KMS-11 (cell line): ENCODE measurements at regions not wholly inside any gene's neighbourhood (a gene's known extent, or its start where the extent isn't known, plus 50 kb on each side); places are given as distances from the start of the nearest gene placed in this dataset.

Experiments used
- H2AFZ ChIP-seq: fragments of 200-600 bp; sonication (generic); 2 replicates; pipeline ENCODE4 v1.6.1; 2016; ENCODE audit warnings: antibody characterized with exemption, mixed run types, low read depth
- H3K27ac ChIP-seq: fragments of 200-600 bp; sonication (generic); 2 replicates; pipeline ENCODE4 v1.6.1; 2016; ENCODE audit warnings: mild to moderate bottlenecking, mixed run types
- H3K27me3 ChIP-seq: fragments of 200-600 bp; sonication (generic); 2 replicates; pipeline ENCODE4 v1.6.1; 2017; ENCODE audit warnings: mild to moderate bottlenecking, low read depth, mixed run types, moderate library complexity; ENCODE audit not compliant: insufficient read depth
- H3K36me3 ChIP-seq: fragments of 200-600 bp; sonication (generic); 2 replicates; pipeline ENCODE4 v1.6.1; 2017; ENCODE audit warnings: mild to moderate bottlenecking, mixed run types; ENCODE audit not compliant: insufficient read depth
- H3K4me1 ChIP-seq: fragments of 200-600 bp; sonication (generic); 2 replicates; pipeline ENCODE4 v1.6.1; 2016; ENCODE audit warnings: mild to moderate bottlenecking, low read depth, mixed run types; ENCODE audit not compliant: poor library complexity, severe bottlenecking
- H3K4me2 ChIP-seq: fragments of 200-600 bp; sonication (generic); 2 replicates; pipeline ENCODE4 v1.7.0; 2016; ENCODE audit warnings: mild to moderate bottlenecking, mixed run types
- H3K4me3 ChIP-seq: fragments of 200-600 bp; sonication (generic); IDR thresholded peaks from 2 replicates; pipeline ENCODE4 v1.6.1; 2017; ENCODE audit warnings: low read depth, low read length, mixed read lengths; ENCODE audit not compliant: insufficient read depth
- H3K79me2 ChIP-seq: fragments of 200-600 bp; sonication (generic); 2 replicates; pipeline ENCODE4 v1.6.1; 2016; ENCODE audit warnings: low read depth, mixed run types; ENCODE audit not compliant: insufficient read depth
- H3K9ac ChIP-seq: fragments of 200-600 bp; sonication (generic); 2 replicates; pipeline ENCODE4 v1.6.1; 2016; ENCODE audit warnings: mild to moderate bottlenecking, mixed run types
- H4K20me1 ChIP-seq: fragments of 200-600 bp; sonication (generic); 2 replicates; pipeline ENCODE4 v1.6.1; 2016; ENCODE audit warnings: mild to moderate bottlenecking, mixed run types; ENCODE audit not compliant: insufficient read depth
- TF ChIP-seq, protein P1 (sequence below): fragments of 200-600 bp; sonication (generic); conservative IDR thresholded peaks from 2 replicates; pipeline ENCODE4 v1.6.1; 2017; ENCODE audit warnings: low read depth, mild to moderate bottlenecking, antibody characterized with exemption, low read length, moderate library complexity, mixed read lengths

DNA sequence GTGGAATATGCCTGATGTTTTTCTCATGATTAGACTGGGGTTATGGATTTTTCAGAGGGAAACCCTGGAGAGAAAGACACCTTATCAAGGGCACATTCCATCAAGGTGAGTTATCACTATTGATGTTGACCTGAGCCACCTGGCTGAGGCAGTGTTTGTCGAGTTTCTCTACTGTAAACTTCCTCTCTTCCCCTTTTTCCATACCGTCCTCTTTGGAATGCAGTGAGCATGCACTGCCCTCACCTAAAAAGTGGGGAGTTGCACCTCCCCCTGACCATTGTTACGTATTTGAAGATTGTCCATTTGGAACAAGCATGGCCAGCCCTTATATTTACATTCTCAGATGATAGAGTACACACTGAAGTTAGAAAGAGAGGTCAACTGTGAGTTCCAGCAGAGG is 53.9 kb upstream of the PWP1 start:
- Histone ChIP-seq H3K36me3 (no peaks in the 10 kb centered on the region), H4K20me1 (no peaks in the 10 kb centered on the region), H3K9ac (no peak overlapping the region), H3K79me2 (no peaks in the 10 kb centered on the region), H2AFZ (no peak overlapping the region), H3K4me3 (no peak overlapping the region), H3K4me2 (no peak overlapping the region), H3K4me1 (no peaks in the 10 kb centered on the region), H3K27me3 (no peaks in the 10 kb centered on the region), H3K27ac (no peak overlapping the region)
- TF ChIP-seq, protein P1, sequence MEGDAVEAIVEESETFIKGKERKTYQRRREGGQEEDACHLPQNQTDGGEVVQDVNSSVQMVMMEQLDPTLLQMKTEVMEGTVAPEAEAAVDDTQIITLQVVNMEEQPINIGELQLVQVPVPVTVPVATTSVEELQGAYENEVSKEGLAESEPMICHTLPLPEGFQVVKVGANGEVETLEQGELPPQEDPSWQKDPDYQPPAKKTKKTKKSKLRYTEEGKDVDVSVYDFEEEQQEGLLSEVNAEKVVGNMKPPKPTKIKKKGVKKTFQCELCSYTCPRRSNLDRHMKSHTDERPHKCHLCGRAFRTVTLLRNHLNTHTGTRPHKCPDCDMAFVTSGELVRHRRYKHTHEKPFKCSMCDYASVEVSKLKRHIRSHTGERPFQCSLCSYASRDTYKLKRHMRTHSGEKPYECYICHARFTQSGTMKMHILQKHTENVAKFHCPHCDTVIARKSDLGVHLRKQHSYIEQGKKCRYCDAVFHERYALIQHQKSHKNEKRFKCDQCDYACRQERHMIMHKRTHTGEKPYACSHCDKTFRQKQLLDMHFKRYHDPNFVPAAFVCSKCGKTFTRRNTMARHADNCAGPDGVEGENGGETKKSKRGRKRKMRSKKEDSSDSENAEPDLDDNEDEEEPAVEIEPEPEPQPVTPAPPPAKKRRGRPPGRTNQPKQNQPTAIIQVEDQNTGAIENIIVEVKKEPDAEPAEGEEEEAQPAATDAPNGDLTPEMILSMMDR = no peak

DNA sequence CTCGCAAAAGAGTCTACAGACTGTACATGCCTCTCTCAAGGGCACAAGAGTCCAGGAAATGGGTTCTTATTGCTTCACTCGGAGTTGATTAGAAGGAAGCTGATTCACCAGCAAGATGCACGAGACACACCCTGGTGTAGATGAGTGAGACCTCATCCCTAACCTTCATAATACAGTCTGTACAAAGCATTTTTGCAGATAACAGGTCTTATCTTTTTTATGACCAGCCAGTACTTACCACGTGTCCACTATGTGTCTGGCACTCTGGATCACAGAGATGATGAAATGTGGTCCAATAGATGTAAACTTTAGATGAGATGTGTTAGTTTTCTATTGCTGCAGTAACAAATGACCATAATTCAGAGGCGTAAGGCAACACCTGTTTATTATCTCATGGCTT is 53.4 kb upstream of the PWP1 start:
- no peak overlapping the region for H2AFZ ChIP-seq
- H3K27ac ChIP-seq = no peak overlapping the region
- H3K9ac ChIP-seq = no peak overlapping the region
- no peaks in the 10 kb centered on the region for H3K4me1 ChIP-seq
- H3K79me2 ChIP-seq = no peaks in the 10 kb centered on the region
- no peaks in the 10 kb centered on the region for H3K27me3 ChIP-seq
- no peak overlapping the region for H3K4me2 ChIP-seq
- TF ChIP-seq, protein P1 = no peak
- H3K4me3 ChIP-seq = no peak overlapping the region
- no peaks in the 10 kb centered on the region for H3K36me3 ChIP-seq
- H4K20me1 ChIP-seq = no peaks in the 10 kb centered on the region

DNA sequence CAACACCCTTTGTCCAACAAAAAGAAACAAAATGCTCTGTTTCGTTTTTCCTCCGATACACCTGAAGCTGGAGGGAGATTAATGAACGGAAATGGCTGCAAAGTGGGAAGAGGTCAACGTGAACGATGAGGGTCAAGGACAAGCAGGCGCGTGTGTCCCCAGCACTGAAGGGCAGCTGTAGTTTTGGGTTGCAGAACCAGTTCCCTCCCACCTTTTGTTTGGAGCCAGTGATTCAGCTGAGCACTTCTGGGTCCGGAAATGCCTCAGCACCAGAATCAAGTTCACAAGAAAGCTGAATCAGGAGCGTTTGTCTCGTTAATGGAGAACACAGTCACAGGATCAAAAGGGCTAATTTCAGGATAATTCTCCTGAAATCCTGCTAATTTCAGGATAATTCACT is 51.1 kb upstream of the PWP1 start:
- no peaks in the 10 kb centered on the region for H3K4me1 ChIP-seq
- no peaks in the 10 kb centered on the region for H4K20me1 ChIP-seq
- no peak overlapping the region for H3K27ac ChIP-seq
- H3K79me2 ChIP-seq = no peaks in the 10 kb centered on the region
- H3K4me3 ChIP-seq = no peak overlapping the region
- no peak overlapping the region for H3K9ac ChIP-seq
- TF ChIP-seq, protein P1 = no peak
- no peaks in the 10 kb centered on the region for H3K36me3 ChIP-seq
- H3K27me3 ChIP-seq = no peaks in the 10 kb centered on the region
- H3K4me2 ChIP-seq = no peak overlapping the region
- no peak overlapping the region for H2AFZ ChIP-seq

DNA sequence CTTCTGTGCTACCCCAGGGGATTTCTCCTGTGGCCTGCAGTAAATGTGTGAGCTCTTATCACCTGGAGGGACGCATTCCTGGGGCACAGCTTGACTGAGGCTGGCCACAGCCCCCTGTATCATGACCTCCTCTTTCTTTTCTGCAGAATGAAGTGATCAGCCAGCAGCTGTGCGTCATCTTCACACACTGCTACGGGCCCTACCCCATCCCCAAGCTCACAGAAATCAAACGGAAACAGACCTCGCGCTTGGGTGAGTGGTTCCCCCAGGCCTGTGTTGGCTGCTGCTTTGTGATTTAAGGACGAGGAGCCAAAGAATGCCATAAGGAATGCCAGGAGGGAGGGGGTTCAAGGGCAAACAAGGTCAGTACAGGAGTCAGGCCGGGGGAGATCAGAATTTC is 50.5 kb upstream of the PWP1 start:
- TF ChIP-seq, protein P1 = no peak

More for the DNA sequence above, 50.5 kb upstream of the PWP1 start:
- Histone ChIP-seq H3K27ac (no peak overlapping the region), H4K20me1 (no peaks in the 10 kb centered on the region), H3K36me3 (no peaks in the 10 kb centered on the region), H3K4me1 (no peaks in the 10 kb centered on the region), H3K27me3 (no peaks in the 10 kb centered on the region), H3K4me3 (no peak overlapping the region), H2AFZ (no peak overlapping the region), H3K79me2 (no peaks in the 10 kb centered on the region), H3K9ac (no peak overlapping the region), H3K4me2 (no peak overlapping the region)
